ENCODE measurements at regions not wholly inside any gene's neighbourhood (a gene's known extent, or its start where the extent isn't known, plus 50 kb on each side); places are given as distances from the start of the nearest gene placed in this dataset.

DNA sequence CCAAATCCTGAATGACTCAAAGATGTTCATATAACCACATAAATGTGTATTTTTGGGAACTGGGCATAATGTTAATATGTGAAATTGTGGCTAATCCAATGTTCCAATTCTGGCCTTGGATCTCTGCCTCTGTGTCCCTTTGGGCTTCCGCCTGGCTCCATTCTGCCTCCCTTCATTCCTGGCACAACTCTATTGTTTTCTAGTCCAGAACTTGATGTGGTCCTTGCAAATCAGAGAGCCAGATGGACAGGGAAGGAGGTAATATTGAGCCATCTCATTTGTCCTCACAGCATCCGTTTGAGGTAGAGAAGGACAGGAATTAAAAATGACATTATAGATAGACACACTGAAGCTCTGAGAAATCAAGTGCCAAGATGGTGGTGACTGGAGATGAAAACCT, 355.7 kb upstream of the TBL1XR1 start:
- Histone ChIP-seq H4K20me1 (ENCODE audit: insufficient read depth) (no peaks in the 10 kb centered on the region), H3K27me3 (ENCODE audit: insufficient read depth, low read depth, low read length) (no peaks in the 10 kb centered on the region), H3K79me2 (replicated peaks; ENCODE audit: insufficient read depth, low read length) (no peaks in the 10 kb centered on the region), H3F3A (ENCODE audit: insufficient read depth, low read length, poor library complexity, severe bottlenecking) (no peaks in the 10 kb centered on the region), H2AFZ (ENCODE audit: low read depth, low read length) (no peak overlapping the region), H3K4me3 (ENCODE audit: low read length) (no peak overlapping the region), H3K9me3 (ENCODE audit: low read length) (no peaks in the 10 kb centered on the region), H3K9me2 (ENCODE audit: insufficient read depth, low read length) (no peaks in the 10 kb centered on the region), H3K27ac (ENCODE audit: low read length) (no peak overlapping the region), H3K36me3 (ENCODE audit: insufficient read depth, low read length) (no peaks in the 10 kb centered on the region), H3K4me2 (ENCODE audit: low read length) (no peak overlapping the region), H3K9ac (ENCODE audit: low read length) (no peak overlapping the region)
- TF ChIP-seq TAF1 (IDR thresholded peaks at IDR 0.05; ENCODE audit: low read depth) = no peak
- TF ChIP-seq, protein P1, sequence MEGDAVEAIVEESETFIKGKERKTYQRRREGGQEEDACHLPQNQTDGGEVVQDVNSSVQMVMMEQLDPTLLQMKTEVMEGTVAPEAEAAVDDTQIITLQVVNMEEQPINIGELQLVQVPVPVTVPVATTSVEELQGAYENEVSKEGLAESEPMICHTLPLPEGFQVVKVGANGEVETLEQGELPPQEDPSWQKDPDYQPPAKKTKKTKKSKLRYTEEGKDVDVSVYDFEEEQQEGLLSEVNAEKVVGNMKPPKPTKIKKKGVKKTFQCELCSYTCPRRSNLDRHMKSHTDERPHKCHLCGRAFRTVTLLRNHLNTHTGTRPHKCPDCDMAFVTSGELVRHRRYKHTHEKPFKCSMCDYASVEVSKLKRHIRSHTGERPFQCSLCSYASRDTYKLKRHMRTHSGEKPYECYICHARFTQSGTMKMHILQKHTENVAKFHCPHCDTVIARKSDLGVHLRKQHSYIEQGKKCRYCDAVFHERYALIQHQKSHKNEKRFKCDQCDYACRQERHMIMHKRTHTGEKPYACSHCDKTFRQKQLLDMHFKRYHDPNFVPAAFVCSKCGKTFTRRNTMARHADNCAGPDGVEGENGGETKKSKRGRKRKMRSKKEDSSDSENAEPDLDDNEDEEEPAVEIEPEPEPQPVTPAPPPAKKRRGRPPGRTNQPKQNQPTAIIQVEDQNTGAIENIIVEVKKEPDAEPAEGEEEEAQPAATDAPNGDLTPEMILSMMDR (IDR thresholded peaks at IDR 0.05; ENCODE audit: poor library complexity, severe bottlenecking) = no peak
- TF ChIP-seq RAD21 (conservative IDR thresholded peaks at IDR 0.05) = no peak
- no peak for TF ChIP-seq EP300 (conservative IDR thresholded peaks at IDR 0.05; ENCODE audit: poor library complexity, severe bottlenecking)
- TF ChIP-seq, protein P2, sequence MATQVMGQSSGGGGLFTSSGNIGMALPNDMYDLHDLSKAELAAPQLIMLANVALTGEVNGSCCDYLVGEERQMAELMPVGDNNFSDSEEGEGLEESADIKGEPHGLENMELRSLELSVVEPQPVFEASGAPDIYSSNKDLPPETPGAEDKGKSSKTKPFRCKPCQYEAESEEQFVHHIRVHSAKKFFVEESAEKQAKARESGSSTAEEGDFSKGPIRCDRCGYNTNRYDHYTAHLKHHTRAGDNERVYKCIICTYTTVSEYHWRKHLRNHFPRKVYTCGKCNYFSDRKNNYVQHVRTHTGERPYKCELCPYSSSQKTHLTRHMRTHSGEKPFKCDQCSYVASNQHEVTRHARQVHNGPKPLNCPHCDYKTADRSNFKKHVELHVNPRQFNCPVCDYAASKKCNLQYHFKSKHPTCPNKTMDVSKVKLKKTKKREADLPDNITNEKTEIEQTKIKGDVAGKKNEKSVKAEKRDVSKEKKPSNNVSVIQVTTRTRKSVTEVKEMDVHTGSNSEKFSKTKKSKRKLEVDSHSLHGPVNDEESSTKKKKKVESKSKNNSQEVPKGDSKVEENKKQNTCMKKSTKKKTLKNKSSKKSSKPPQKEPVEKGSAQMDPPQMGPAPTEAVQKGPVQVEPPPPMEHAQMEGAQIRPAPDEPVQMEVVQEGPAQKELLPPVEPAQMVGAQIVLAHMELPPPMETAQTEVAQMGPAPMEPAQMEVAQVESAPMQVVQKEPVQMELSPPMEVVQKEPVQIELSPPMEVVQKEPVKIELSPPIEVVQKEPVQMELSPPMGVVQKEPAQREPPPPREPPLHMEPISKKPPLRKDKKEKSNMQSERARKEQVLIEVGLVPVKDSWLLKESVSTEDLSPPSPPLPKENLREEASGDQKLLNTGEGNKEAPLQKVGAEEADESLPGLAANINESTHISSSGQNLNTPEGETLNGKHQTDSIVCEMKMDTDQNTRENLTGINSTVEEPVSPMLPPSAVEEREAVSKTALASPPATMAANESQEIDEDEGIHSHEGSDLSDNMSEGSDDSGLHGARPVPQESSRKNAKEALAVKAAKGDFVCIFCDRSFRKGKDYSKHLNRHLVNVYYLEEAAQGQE (IDR thresholded peaks at IDR 0.05; ENCODE audit: borderline replicate concordance) = no peak
- TF ChIP-seq MXI1 (conservative IDR thresholded peaks at IDR 0.05; ENCODE audit: poor library complexity, severe bottlenecking) = no peak
- TF ChIP-seq SMC3 (conservative IDR thresholded peaks at IDR 0.05; ENCODE audit: poor library complexity) = no peak
- TF ChIP-seq POLR2AphosphoS5 (IDR thresholded peaks at IDR 0.05) = no peak
- TF ChIP-seq EZH2 (IDR thresholded peaks at IDR 0.05; ENCODE audit: borderline replicate concordance, insufficient read depth, low read length, poor library complexity, severe bottlenecking) = no peak

DNA sequence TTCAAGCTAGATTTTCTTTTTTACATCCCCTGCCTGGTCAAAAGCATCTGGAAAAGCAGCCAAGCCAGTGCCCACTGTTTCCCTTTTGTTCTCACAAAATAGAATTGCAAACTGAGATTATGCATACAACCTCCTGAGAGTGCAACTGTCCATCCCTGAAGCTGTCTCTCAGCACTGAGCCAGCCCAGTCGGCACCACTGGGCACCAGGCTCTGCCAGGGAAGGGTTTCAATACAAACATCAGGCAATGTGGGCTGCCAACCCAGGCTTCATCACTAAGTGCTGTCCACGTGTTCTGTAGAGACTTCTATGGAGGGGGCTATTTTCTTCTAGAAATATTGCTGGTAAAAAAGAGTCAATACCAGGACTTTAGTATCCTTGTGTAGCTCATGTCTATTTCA, 356.3 kb upstream of the TBL1XR1 start:
- no peak overlapping the region for H3K27ac ChIP-seq (ENCODE audit: low read length)
- no peak overlapping the region for H3K4me2 ChIP-seq (ENCODE audit: low read length)
- H3K79me2 ChIP-seq (replicated peaks; ENCODE audit: insufficient read depth, low read length) = no peaks in the 10 kb centered on the region
- no peaks in the 10 kb centered on the region for H3F3A ChIP-seq (ENCODE audit: insufficient read depth, low read length, poor library complexity, severe bottlenecking)
- no peaks in the 10 kb centered on the region for H4K20me1 ChIP-seq (ENCODE audit: insufficient read depth)
- no peaks in the 10 kb centered on the region for H3K9me2 ChIP-seq (ENCODE audit: insufficient read depth, low read length)
- H2AFZ ChIP-seq (ENCODE audit: low read depth, low read length) = no peak overlapping the region
- TF ChIP-seq POLR2AphosphoS5 (IDR thresholded peaks at IDR 0.05) = no peak
- no peaks in the 10 kb centered on the region for H3K27me3 ChIP-seq (ENCODE audit: insufficient read depth, low read depth, low read length)
- H3K36me3 ChIP-seq (ENCODE audit: insufficient read depth, low read length) = no peaks in the 10 kb centered on the region
- H3K9ac ChIP-seq (ENCODE audit: low read length) = no peak overlapping the region
- no peaks in the 10 kb centered on the region for H3K9me3 ChIP-seq (ENCODE audit: low read length)
- no peak overlapping the region for H3K4me3 ChIP-seq (ENCODE audit: low read length)

All from neural cell (in vitro differentiated cells).